ENCODE measurements at regions not wholly inside any gene's neighbourhood (a gene's known extent, or its start where the extent isn't known, plus 50 kb on each side); places are given as distances from the start of the nearest gene placed in this dataset.

- Histone ChIP-seq H3K9me3 (ENCODE audit: low read depth) (no peaks in the 10 kb centered on the region), H2AFZ (no peak overlapping the region), H4K20me1 (ENCODE audit: insufficient read depth, poor library complexity, severe bottlenecking) (no peaks in the 10 kb centered on the region), H3K4me2 (no peak overlapping the region), H3K4me1 (ENCODE audit: insufficient read depth) (no peaks in the 10 kb centered on the region), H3K79me2 (no peaks in the 10 kb centered on the region), H3K27me3 (no peaks in the 10 kb centered on the region), H3K4me3 (no peak overlapping the region), H3K27ac (no peak overlapping the region), H3K9me2 (replicated peaks; ENCODE audit: insufficient read depth) (no peaks in the 10 kb centered on the region), H3K36me3 (replicated peaks; ENCODE audit: insufficient read depth, low read depth) (no peaks in the 10 kb centered on the region)
- TF ChIP-seq EZH2 (IDR thresholded peaks at IDR 0.05; ENCODE audit: borderline replicate concordance) (no peak), CTCF (IDR thresholded peaks at IDR 0.05; ENCODE audit: poor library complexity) (no peak), EZH2phosphoT487 (IDR thresholded peaks at IDR 0.05; ENCODE audit: low read depth, severe bottlenecking, unreplicated experiment) (no peak)
- no peak for DNase-seq (ENCODE audit: low spot score)
- WGBS (ENCODE audit: low lambda C conversion rate, missing lambda C conversion rate), result 100% methylated on average over 1 of the region's 1 CpG
Measured at GRCh38 chr3:132953683-132954082, 84.5 kb upstream of the TMEM108 start.

GRCh38 chr3:132927896-132928295, 110.3 kb upstream of the TMEM108 start:
- H3K4me1 ChIP-seq (ENCODE audit: insufficient read depth), result no peaks in the 10 kb centered on the region
- DNase-seq (ENCODE audit: low spot score), result no peak
- H3K4me2 ChIP-seq, result no peak overlapping the region
- no peak for TF ChIP-seq CTCF (IDR thresholded peaks at IDR 0.05; ENCODE audit: poor library complexity)
- no peak for TF ChIP-seq EZH2phosphoT487 (IDR thresholded peaks at IDR 0.05; ENCODE audit: low read depth, severe bottlenecking, unreplicated experiment)
- TF ChIP-seq EZH2 (IDR thresholded peaks at IDR 0.05; ENCODE audit: borderline replicate concordance), result no peak
- H3K4me3 ChIP-seq, result no peak overlapping the region
- no peaks in the 10 kb centered on the region for H3K36me3 ChIP-seq (replicated peaks; ENCODE audit: insufficient read depth, low read depth)
- no peak overlapping the region for H2AFZ ChIP-seq
- no peaks in the 10 kb centered on the region for H4K20me1 ChIP-seq (ENCODE audit: insufficient read depth, poor library complexity, severe bottlenecking)
- WGBS (ENCODE audit: low lambda C conversion rate, missing lambda C conversion rate), result 80% methylated on average over 1 of the region's 1 CpG
- H3K27me3 ChIP-seq, result no peaks in the 10 kb centered on the region
- no peaks in the 10 kb centered on the region for H3K79me2 ChIP-seq
- H3K9me3 ChIP-seq (ENCODE audit: low read depth), result no peaks in the 10 kb centered on the region
- H3K9me2 ChIP-seq (replicated peaks; ENCODE audit: insufficient read depth), result no peaks in the 10 kb centered on the region
- no peak overlapping the region for H3K27ac ChIP-seq

GRCh38 chr3:132926098-132926497, 112.1 kb upstream of the TMEM108 start:
- H4K20me1 ChIP-seq (ENCODE audit: insufficient read depth, poor library complexity, severe bottlenecking), result no peaks in the 10 kb centered on the region
- no peaks in the 10 kb centered on the region for H3K27me3 ChIP-seq
- no peak for DNase-seq (ENCODE audit: low spot score)
- no peaks in the 10 kb centered on the region for H3K79me2 ChIP-seq
- no peaks in the 10 kb centered on the region for H3K9me2 ChIP-seq (replicated peaks; ENCODE audit: insufficient read depth)
- no peak overlapping the region for H3K4me3 ChIP-seq
- TF ChIP-seq CTCF (IDR thresholded peaks at IDR 0.05; ENCODE audit: poor library complexity), result no peak
- TF ChIP-seq EZH2 (IDR thresholded peaks at IDR 0.05; ENCODE audit: borderline replicate concordance), result no peak
- no peak for TF ChIP-seq EZH2phosphoT487 (IDR thresholded peaks at IDR 0.05; ENCODE audit: low read depth, severe bottlenecking, unreplicated experiment)
- no peaks in the 10 kb centered on the region for H3K4me1 ChIP-seq (ENCODE audit: insufficient read depth)
- no peaks in the 10 kb centered on the region for H3K36me3 ChIP-seq (replicated peaks; ENCODE audit: insufficient read depth, low read depth)
- H3K27ac ChIP-seq, result no peak overlapping the region
- no peak overlapping the region for H2AFZ ChIP-seq
- 83% methylated on average over 2 of the region's 2 CpGs for WGBS (ENCODE audit: low lambda C conversion rate, missing lambda C conversion rate)
- no peak overlapping the region for H3K4me2 ChIP-seq
- H3K9me3 ChIP-seq (ENCODE audit: low read depth), result no peaks in the 10 kb centered on the region

Measured in hepatocyte (in vitro differentiated cells).